Prostate gland (tissue), 2 donors: ENCODE measurements at regions not wholly inside any gene's neighbourhood (a gene's known extent, or its start where the extent isn't known, plus 50 kb on each side); places are given as distances from the start of the nearest gene placed in this dataset.
"Not testable (repeated sequence)": the region's sequence is repeated elsewhere in the genome, so short reads cannot be mapped to it uniquely, and the experiment has no call there.

Experiments used
- DNase-seq: peaks from one replicate; pipeline ENCODE4 v3.0.0-alpha.2; 2019; ENCODE audit warnings: low spot score
- H3K27ac ChIP-seq, 2 donors: fragments of 200-600 bp; sonication (generic); 2 replicates each; pipeline ENCODE4 v1.5.1; 2017 to 2019
- H3K27me3 ChIP-seq: fragments of 200-600 bp; sonication (generic); replicated peaks from 2 replicates; pipeline ENCODE4 v1.5.1; 2019; ENCODE audit not compliant: insufficient read depth
- H3K36me3 ChIP-seq, 2 donors: fragments of 200-600 bp; sonication (generic); 1 replicate in 1 of 2; 2 replicates in 1 of 2; pipeline versions ENCODE4 v1.5.1 to v1.8.1; 2017 to 2019
- H3K4me1 ChIP-seq: fragments of 200-600 bp; sonication (generic); replicated peaks from 2 replicates; pipeline ENCODE4 v1.5.1; 2019
- H3K4me3 ChIP-seq, 2 donors: fragments of 200-600 bp; sonication (generic); 2 replicates each; pipeline ENCODE4 v1.5.1; 2017 to 2019
- H3K9me3 ChIP-seq: fragments of 200-600 bp; sonication (generic); 2 replicates; pipeline ENCODE4 v1.5.1; 2017
- CTCF ChIP-seq, 4 experiments: fragments of 200-600 bp in 2 of 4; fragments of 450-650 bp in 2 of 4; sonication (generic) in 2 of 4; IDR thresholded peaks; 1 replicate in 3 of 4; 2 replicates in 1 of 4; pipeline ENCODE4 v1.5.1; 2016 to 2019; ENCODE audit warnings: antibody characterized with exemption in 4 of 4, mild to moderate bottlenecking in 2 of 4, moderate library complexity in 2 of 4
- POLR2A ChIP-seq: fragments of 450-650 bp; IDR thresholded peaks from one replicate; pipeline ENCODE4 v1.6.1; 2016; ENCODE audit warnings: antibody characterized with exemption, mild to moderate bottlenecking
- POLR2AphosphoS5 ChIP-seq: sonication (generic); formaldehyde crosslinking; IDR thresholded peaks from one replicate; pipeline ENCODE4 v1.6.1; 2017; ENCODE audit warnings: antibody characterized with exemption
- WGBS: methylation state at CpG from one replicate; pipeline ENCODE4 v1.1.5; 2018; 5-methylcytosine and 5-hydroxymethylcytosine counted together
- intact Hi-C: fragments of 100-400 bp; cut with DNase I; formaldehyde crosslinking; loops from one replicate; pipeline ENCODE4 v1.14.2; 2022

- Histone ChIP-seq H3K27me3 (peaks cover 7% of the 10 kb centered on the region), H3K4me3 (no peak overlapping the region), H3K36me3 (no peaks in the 10 kb centered on the region), H3K27ac (no peak overlapping the region), H3K9me3 (no peaks in the 10 kb centered on the region), H3K4me1 (no peaks in the 10 kb centered on the region)
- intact Hi-C loops, result no loop called here
- DNase-seq, result no peak
- TF ChIP-seq POLR2A, result no peak
- no peak for TF ChIP-seq CTCF (IDR thresholded peaks at IDR 0.05)
- TF ChIP-seq POLR2AphosphoS5, result no peak
- WGBS, result 65% methylated on average over 8 of the region's 8 CpGs
Observed at GRCh38 chr18:24611075-24611474, 150.6 kb downstream of the HRH4 start.

GRCh38 chr18:24613896-24614640 is 153.6 kb downstream of the HRH4 start:
- Histone ChIP-seq H3K4me1 (no peaks in the 10 kb centered on the region), H3K27me3 (peaks cover 2% of the 10 kb centered on the region), H3K36me3 (no peaks in the 10 kb centered on the region), H3K4me3 (no peak overlapping the region), H3K9me3 (no peaks in the 10 kb centered on the region), H3K27ac (no peak overlapping the region)
- WGBS, result 83% methylated on average over 3 of the region's 3 CpGs
- TF ChIP-seq CTCF (IDR thresholded peaks at IDR 0.05) (no peak), POLR2A (no peak), POLR2AphosphoS5 (no peak)
- intact Hi-C loops, result no loop called here
- DNase-seq, result no peak

- intact Hi-C loops, result no loop called here
- H3K9me3 ChIP-seq, result no peaks in the 10 kb centered on the region
- no peaks in the 10 kb centered on the region for H3K4me1 ChIP-seq
- peaks cover 2% of the 10 kb centered on the region for H3K27me3 ChIP-seq
- WGBS, result 36% methylated on average over 3 of the region's 3 CpGs
- no peak for DNase-seq
- H3K4me3 ChIP-seq, result no peak overlapping the region
- H3K27ac ChIP-seq, result no peak overlapping the region
- no peaks in the 10 kb centered on the region for H3K36me3 ChIP-seq
- TF ChIP-seq POLR2A, result no peak
- TF ChIP-seq POLR2AphosphoS5, result no peak
- TF ChIP-seq CTCF (IDR thresholded peaks at IDR 0.05), result no peak
Observed at GRCh38 chr18:24616653-24617052, 156.2 kb downstream of the HRH4 start.

GRCh38 chr18:24624421-24624820 is 164.0 kb downstream of the HRH4 start:
- H3K27me3 ChIP-seq, H3K9me3 ChIP-seq, H3K36me3 ChIP-seq, H3K4me3 ChIP-seq, intact Hi-C loops, H3K4me1 ChIP-seq, DNase-seq, H3K27ac ChIP-seq: not testable (repeated sequence)
- WGBS, result no CpG with 5 or more reads among the region's 17 CpGs

- Histone ChIP-seq H3K27me3 (no peaks in the 10 kb centered on the region), H3K9me3 (no peaks in the 10 kb centered on the region), H3K4me1 (no peaks in the 10 kb centered on the region), H3K36me3 (no peaks in the 10 kb centered on the region), H3K27ac (no peak overlapping the region), H3K4me3 (no peak overlapping the region)
- 68% methylated on average over 4 of the region's 4 CpGs for WGBS
- intact Hi-C loops, result no loop called here
- TF ChIP-seq POLR2AphosphoS5 (no peak), CTCF (IDR thresholded peaks at IDR 0.05) (no peak), POLR2A (no peak)
- DNase-seq, result no peak
Observed at GRCh38 chr18:24627644-24628315, 167.3 kb downstream of the HRH4 start.
